Trophoblast cell (in vitro differentiated cells and primary cell): ENCODE measurements at regions not wholly inside any gene's neighbourhood (a gene's known extent, or its start where the extent isn't known, plus 50 kb on each side); places are given as distances from the start of the nearest gene placed in this dataset.

ENCODE experiments used
- DNase-seq, 2 donors: peaks; one replicate each; pipeline ENCODE4 v3.0.0-alpha.2; 2016
- H2AFZ ChIP-seq: 2 replicates; pipeline ENCODE4 v1.6.1; 2013; ENCODE audit warnings: low read length, moderate library complexity, mild to moderate bottlenecking; ENCODE audit not compliant: insufficient read depth, poor library complexity
- H2AK5ac ChIP-seq: 2 replicates; pipeline ENCODE4 v1.6.1; 2013; ENCODE audit warnings: mild to moderate bottlenecking, low read length
- H2BK120ac ChIP-seq: 2 replicates; pipeline ENCODE4 v1.6.1; 2013; ENCODE audit warnings: low read length, mild to moderate bottlenecking, moderate library complexity; ENCODE audit not compliant: insufficient read depth, poor library complexity
- H2BK12ac ChIP-seq: 2 replicates; pipeline ENCODE4 v1.6.1; 2013; ENCODE audit warnings: mild to moderate bottlenecking, low read length, moderate library complexity
- H2BK5ac ChIP-seq: 2 replicates; pipeline ENCODE4 v1.6.1; 2013; ENCODE audit warnings: low read length, low read depth, moderate library complexity, mild to moderate bottlenecking; ENCODE audit not compliant: poor library complexity
- H3K14ac ChIP-seq: 2 replicates; pipeline ENCODE4 v1.6.1; 2013; ENCODE audit warnings: mild to moderate bottlenecking, low read length
- H3K18ac ChIP-seq: 2 replicates; pipeline ENCODE4 v1.6.1; 2013; ENCODE audit warnings: mild to moderate bottlenecking, low read length
- H3K23ac ChIP-seq: 2 replicates; pipeline ENCODE4 v1.6.1; 2013; ENCODE audit warnings: low read length
- H3K27ac ChIP-seq: 2 replicates; pipeline ENCODE4 v1.5.1; 2013; ENCODE audit warnings: low read depth, mild to moderate bottlenecking, inconsistent platforms, low read length, moderate library complexity
- H3K27me3 ChIP-seq: 2 replicates; pipeline ENCODE4 v1.6.1; 2013; ENCODE audit warnings: inconsistent platforms, mild to moderate bottlenecking, low read length, moderate library complexity; ENCODE audit not compliant: insufficient read depth
- H3K36me3 ChIP-seq, 2 experiments: 1 replicate in 1 of 2; 2 replicates in 1 of 2; pipeline ENCODE4 v1.6.1; 2013; ENCODE audit warnings: low read length in 2 of 2, mild to moderate bottlenecking in 2 of 2, moderate library complexity in 1 of 2; ENCODE audit not compliant: insufficient read depth in 2 of 2, control insufficient read depth in 1 of 2
- H3K4ac ChIP-seq: 2 replicates; pipeline ENCODE4 v1.6.1; 2013; ENCODE audit warnings: low read depth, mild to moderate bottlenecking, low read length, moderate library complexity
- H3K4me1 ChIP-seq, 2 experiments: 1 replicate in 1 of 2; 2 replicates in 1 of 2; pipeline ENCODE4 v1.6.1; 2013; ENCODE audit warnings: low read length in 2 of 2, mild to moderate bottlenecking in 2 of 2, moderate library complexity in 1 of 2; ENCODE audit not compliant: insufficient read depth in 2 of 2, control insufficient read depth in 1 of 2
- H3K4me2 ChIP-seq: 2 replicates; pipeline ENCODE4 v1.6.1; 2013; ENCODE audit warnings: inconsistent platforms, mild to moderate bottlenecking, low read length, moderate library complexity
- H3K4me3 ChIP-seq: 2 replicates; pipeline ENCODE4 v1.5.1; 2013; ENCODE audit warnings: mild to moderate bottlenecking, low read depth, low read length, inconsistent platforms
- H3K79me1 ChIP-seq: one replicate; pipeline ENCODE4 v1.6.1; 2013; ENCODE audit warnings: low read length
- H3K79me2 ChIP-seq: 2 replicates; pipeline ENCODE4 v1.6.1; 2013; ENCODE audit warnings: low read length, mild to moderate bottlenecking; ENCODE audit not compliant: control insufficient read depth, insufficient read depth, poor library complexity
- H3K9ac ChIP-seq: 2 replicates; pipeline ENCODE4 v1.6.1; 2013; ENCODE audit warnings: mild to moderate bottlenecking, low read length
- H3K9me3 ChIP-seq: 2 replicates; pipeline ENCODE4 v1.6.1; 2013; ENCODE audit warnings: low read depth, mild to moderate bottlenecking, control low read depth, inconsistent platforms, low read length; ENCODE audit not compliant: insufficient read depth
- H4K12ac ChIP-seq: 2 replicates; pipeline ENCODE4 v1.6.1; 2013; ENCODE audit warnings: low read depth, mild to moderate bottlenecking, low read length, moderate library complexity
- H4K8ac ChIP-seq: 2 replicates; pipeline ENCODE4 v1.6.1; 2013; ENCODE audit warnings: low read depth, mild to moderate bottlenecking, low read length, moderate library complexity
- H4K91ac ChIP-seq: one replicate; pipeline ENCODE4 v1.6.1; 2013; ENCODE audit warnings: low read depth, mild to moderate bottlenecking, low read length, moderate library complexity
- WGBS: extraction: QIAGEN DNeasy Blood & Tissue Kit; methylation state at CpG from one replicate; pipeline ENCODE4 v1.1.7; 2013; ENCODE audit warnings: missing lambda C conversion rate; ENCODE audit not compliant: insufficient read length, insufficient coverage; ENCODE audit errors: extremely low coverage; 5-methylcytosine and 5-hydroxymethylcytosine counted together

- Histone ChIP-seq H3K4me3 (no peak overlapping the region), H3K18ac (no peak overlapping the region), H3K79me1 (no peaks in the 10 kb centered on the region), H4K8ac (no peak overlapping the region), H3K9ac (no peak overlapping the region), H3K79me2 (no peaks in the 10 kb centered on the region), H3K27me3 (no peaks in the 10 kb centered on the region), H2BK120ac (no peak overlapping the region), H3K4ac (no peak overlapping the region), H2AK5ac (no peak overlapping the region), H3K4me2 (no peak overlapping the region), H3K36me3 (no peaks in the 10 kb centered on the region), H3K4me1 (no peaks in the 10 kb centered on the region), H3K23ac (no peak overlapping the region), H2BK5ac (no peak overlapping the region), H2AFZ (no peak overlapping the region), H3K27ac (no peak overlapping the region), H4K91ac (no peak overlapping the region), H2BK12ac (no peak overlapping the region), H3K9me3 (no peaks in the 10 kb centered on the region), H4K12ac (no peak overlapping the region), H3K14ac (no peak overlapping the region)
- no CpG with 5 or more reads among the region's 4 CpGs for WGBS
- DNase-seq = no peak
Measured at GRCh38 chr4:123823244-123823643, 426.6 kb downstream of the SPRY1 start.

DNA sequence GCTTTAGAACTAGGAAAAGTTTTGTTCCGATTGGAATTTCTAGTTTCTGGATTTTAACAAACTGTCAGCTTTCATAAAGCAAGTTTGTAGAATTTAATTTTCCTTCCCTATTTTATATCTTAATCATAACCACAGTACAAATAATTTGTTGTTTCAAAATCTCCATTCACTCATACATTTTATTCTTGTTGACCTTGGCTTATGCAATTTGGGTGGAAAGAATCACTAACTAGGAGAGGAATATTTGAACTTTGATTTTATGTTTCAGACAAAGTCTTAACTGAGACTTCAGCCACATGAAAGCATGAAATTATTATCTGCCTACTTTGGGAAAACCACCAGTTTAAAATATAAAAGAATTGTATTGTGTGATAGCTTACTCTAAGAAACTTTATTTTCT lies 427.9 kb downstream of the SPRY1 start:
- Histone ChIP-seq H2BK5ac (no peak overlapping the region), H3K79me1 (no peaks in the 10 kb centered on the region), H3K4ac (no peak overlapping the region), H3K4me3 (no peak overlapping the region), H3K27me3 (no peaks in the 10 kb centered on the region), H3K9ac (no peak overlapping the region), H3K36me3 (no peaks in the 10 kb centered on the region), H3K4me1 (no peaks in the 10 kb centered on the region), H3K23ac (no peak overlapping the region), H4K91ac (no peak overlapping the region), H3K18ac (no peak overlapping the region), H2BK12ac (no peak overlapping the region), H3K14ac (no peak overlapping the region), H2AFZ (no peak overlapping the region), H2AK5ac (no peak overlapping the region), H4K12ac (no peak overlapping the region), H3K27ac (no peak overlapping the region), H3K9me3 (no peaks in the 10 kb centered on the region), H4K8ac (no peak overlapping the region), H3K79me2 (no peaks in the 10 kb centered on the region), H2BK120ac (no peak overlapping the region), H3K4me2 (no peak overlapping the region)
- no CpG with 5 or more reads among the region's 1 CpG for WGBS
- no peak for DNase-seq

DNA sequence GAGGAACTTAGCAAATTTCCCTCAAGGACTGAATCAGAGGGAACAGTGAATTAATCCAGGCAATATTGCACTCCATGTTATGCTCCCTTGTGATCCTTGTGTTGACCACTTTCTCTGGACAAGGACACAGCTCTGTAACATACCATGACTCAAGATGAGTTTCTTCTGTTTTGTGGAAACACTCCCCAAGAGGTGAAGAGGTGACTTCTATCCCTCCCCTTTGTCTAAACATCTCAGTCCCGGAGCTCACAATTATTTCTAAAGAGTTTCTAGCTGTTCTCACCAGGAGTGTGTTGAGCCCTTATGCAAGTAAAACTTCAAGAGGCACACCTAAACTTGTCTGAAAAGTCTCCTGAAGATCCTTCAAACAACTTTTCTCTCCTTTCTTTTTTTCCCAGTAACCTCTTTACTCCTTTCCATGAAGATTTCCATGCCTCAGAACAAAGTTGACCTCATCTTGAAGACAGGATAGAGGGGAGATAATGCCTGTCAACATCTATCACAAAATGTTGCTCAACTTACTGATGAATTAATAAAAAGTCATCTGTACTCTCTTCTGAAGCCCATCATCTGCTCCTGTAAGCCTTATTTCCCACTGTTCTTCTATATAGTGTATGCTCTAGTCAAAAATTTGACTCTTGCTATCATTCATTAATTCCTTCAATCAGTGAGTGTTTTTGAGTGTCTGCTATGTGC lies 429.1 kb downstream of the SPRY1 start:
- no peak overlapping the region for H4K12ac ChIP-seq
- H3K9ac ChIP-seq = no peak overlapping the region
- H2AFZ ChIP-seq = no peak overlapping the region
- H2BK120ac ChIP-seq = no peak overlapping the region
- no peak overlapping the region for H3K4me3 ChIP-seq
- no peak overlapping the region for H3K14ac ChIP-seq
- H3K79me1 ChIP-seq = no peaks in the 10 kb centered on the region
- H3K36me3 ChIP-seq = no peaks in the 10 kb centered on the region
- no peaks in the 10 kb centered on the region for H3K79me2 ChIP-seq
- no peaks in the 10 kb centered on the region for H3K4me1 ChIP-seq
- H3K27me3 ChIP-seq = no peaks in the 10 kb centered on the region
- H3K4me2 ChIP-seq = no peak overlapping the region
- H3K4ac ChIP-seq = no peak overlapping the region
- no peak overlapping the region for H2AK5ac ChIP-seq
- no peak for DNase-seq
- no peak overlapping the region for H2BK12ac ChIP-seq
- H3K9me3 ChIP-seq = no peaks in the 10 kb centered on the region
- WGBS = no CpG with 5 or more reads among the region's 1 CpG
- no peak overlapping the region for H3K23ac ChIP-seq
- H3K18ac ChIP-seq = no peak overlapping the region
- H2BK5ac ChIP-seq = no peak overlapping the region
- H4K8ac ChIP-seq = no peak overlapping the region
- no peak overlapping the region for H4K91ac ChIP-seq
- no peak overlapping the region for H3K27ac ChIP-seq

GRCh38 chr4:123826896-123827295 lies 430.3 kb downstream of the SPRY1 start:
- WGBS = no CpG with 5 or more reads among the region's 2 CpGs
- no peaks in the 10 kb centered on the region for H3K9me3 ChIP-seq

More at GRCh38 chr4:123826896-123827295, 430.3 kb downstream of the SPRY1 start:
- Histone ChIP-seq H3K4ac (no peak overlapping the region), H2BK5ac (no peak overlapping the region), H3K4me2 (no peak overlapping the region), H3K23ac (no peak overlapping the region), H2AK5ac (no peak overlapping the region), H2BK120ac (no peak overlapping the region), H3K9ac (no peak overlapping the region), H4K91ac (no peak overlapping the region), H2AFZ (no peak overlapping the region), H3K79me2 (no peaks in the 10 kb centered on the region), H3K4me1 (peaks cover 0 to 1% of the 10 kb centered on the region in 2 experiments), H3K14ac (no peak overlapping the region), H3K4me3 (no peak overlapping the region), H2BK12ac (no peak overlapping the region), H3K79me1 (peaks cover 4% of the 10 kb centered on the region), H3K27me3 (no peaks in the 10 kb centered on the region), H3K36me3 (no peaks in the 10 kb centered on the region), H3K18ac (no peak overlapping the region), H3K27ac (no peak overlapping the region), H4K12ac (no peak overlapping the region), H4K8ac (no peak overlapping the region)
- peak in 1 of 2 donors; percentile 30 for DNase-seq
